GM13977 (cell line): ENCODE measurements at regions not wholly inside any gene's neighbourhood (a gene's known extent, or its start where the extent isn't known, plus 50 kb on each side); places are given as distances from the start of the nearest gene placed in this dataset.

Source experiments
- DNase-seq: peaks from one replicate; pipeline ENCODE4 v3.0.0; 2012; ENCODE audit warnings: low spot score
- CTCF ChIP-seq: IDR thresholded peaks from 2 replicates; pipeline ENCODE4 v1.5.1; 2012; ENCODE audit warnings: mild to moderate bottlenecking, control low read depth; ENCODE audit not compliant: insufficient read depth; ENCODE audit errors: extremely low read depth, missing control alignments
- in situ Hi-C: fragments of 300-500 bp; cut with MboI; formaldehyde crosslinking; loops from one replicate; pipeline ENCODE4 v1.12.0; 2022; ENCODE audit warnings: low sequenced_read_pairs, low pct_unique_long_range_greater_than_20kb, mixed read lengths, inconsistent platforms; ENCODE audit not compliant: unreplicated experiment

GRCh38 chr5:4216142-4216541, 620.5 kb downstream of the IRX1 start:
- in situ Hi-C loops = no loop called here

GRCh38 chr5:4220016-4220415, 624.4 kb downstream of the IRX1 start:
- no peak for TF ChIP-seq CTCF
- DNase-seq = no peak
- in situ Hi-C loops = no loop called here

More at GRCh38 chr5:4216142-4216541, 620.5 kb downstream of the IRX1 start:
- TF ChIP-seq CTCF = no peak
- no peak for DNase-seq

GRCh38 chr5:4221048-4221447, 625.4 kb downstream of the IRX1 start:
- no peak for DNase-seq
- in situ Hi-C loops = no loop called here
- TF ChIP-seq CTCF = no peak

GRCh38 chr5:4222147-4222546, 626.5 kb downstream of the IRX1 start:
- in situ Hi-C loops = no loop called here
- DNase-seq = no peak
- no peak for TF ChIP-seq CTCF

- no peak for TF ChIP-seq CTCF
- no peak for DNase-seq
- in situ Hi-C loops = no loop called here
These were observed 627.2 kb downstream of the IRX1 start for GRCh38 chr5:4222821-4223220.

GRCh38 chr5:4225741-4226140, 630.1 kb downstream of the IRX1 start:
- TF ChIP-seq CTCF = no peak
- DNase-seq = no peak
- in situ Hi-C loops = no loop called here

GRCh38 chr5:4226565-4226964, 630.9 kb downstream of the IRX1 start:
- in situ Hi-C loops = no loop called here
- DNase-seq = no peak
- no peak for TF ChIP-seq CTCF
